ENCODE measurements at regions not wholly inside any gene's neighbourhood (a gene's known extent, or its start where the extent isn't known, plus 50 kb on each side); places are given as distances from the start of the nearest gene placed in this dataset.

- Histone ChIP-seq H4K8ac (ENCODE audit: low read depth, low read length) (no peak overlapping the region), H3K9ac (ENCODE audit: low read depth, low read length, poor library complexity) (no peak overlapping the region), H3K27ac (replicated peaks; ENCODE audit: low read length) (no peak overlapping the region), H2BK5ac (ENCODE audit: low read length) (no peak overlapping the region), H4K91ac (ENCODE audit: low read depth, low read length, poor library complexity) (no peak overlapping the region), H2BK15ac (ENCODE audit: low read length) (no peak overlapping the region), H3K4me3 (ENCODE audit: low read length in 2 of 2) (no peak overlapping the region), H2BK12ac (ENCODE audit: low read length) (no peak overlapping the region), H3K9me3 (replicated peaks in 1 of 2; ENCODE audit: control insufficient read depth in 2 of 2, insufficient read depth in 1 of 2, low read depth in 1 of 2, low read length in 2 of 2) (no peaks in the 10 kb centered on the region), H3K18ac (ENCODE audit: low read length) (no peak overlapping the region), H3K4me2 (ENCODE audit: insufficient read depth, low read length, poor library complexity, severe bottlenecking) (no peak overlapping the region), H3K23ac (ENCODE audit: low read depth, low read length, poor library complexity) (no peak overlapping the region), H3K4ac (ENCODE audit: low read length) (no peak overlapping the region), H3K14ac (ENCODE audit: low read length) (no peak overlapping the region), H2BK120ac (ENCODE audit: low read depth, low read length) (no peak overlapping the region), H2AK5ac (ENCODE audit: low read depth, low read length) (no peak overlapping the region), H2AFZ (ENCODE audit: low read length) (no peak overlapping the region), H3K79me1 (ENCODE audit: low read depth, low read length) (no peaks in the 10 kb centered on the region), H3K36me3 (replicated peaks in 1 of 2; ENCODE audit: control insufficient read depth in 2 of 2, insufficient read depth in 2 of 2, low read length in 2 of 2) (no peaks in the 10 kb centered on the region), H3K4me1 (ENCODE audit: control insufficient read depth in 2 of 2, insufficient read depth in 1 of 2, low read depth in 1 of 2, low read length in 2 of 2) (no peaks in the 10 kb centered on the region), H3K27me3 (ENCODE audit: control insufficient read depth in 3 of 3, insufficient read depth in 3 of 3, low read depth in 1 of 3, low read length in 3 of 3) (no peaks in the 10 kb centered on the region)
- no peak for DNase-seq (ENCODE audit: low spot score)
- WGBS, 2 donors (ENCODE audit: extremely low coverage in 2 of 2, insufficient read length in 2 of 2, insufficient replicate concordance in 1 of 2), result no CpG with 5 or more reads among the region's 4 CpGs
Observed at GRCh38 chr15:39298271-39298962, 282.5 kb upstream of the THBS1 start.

DNA sequence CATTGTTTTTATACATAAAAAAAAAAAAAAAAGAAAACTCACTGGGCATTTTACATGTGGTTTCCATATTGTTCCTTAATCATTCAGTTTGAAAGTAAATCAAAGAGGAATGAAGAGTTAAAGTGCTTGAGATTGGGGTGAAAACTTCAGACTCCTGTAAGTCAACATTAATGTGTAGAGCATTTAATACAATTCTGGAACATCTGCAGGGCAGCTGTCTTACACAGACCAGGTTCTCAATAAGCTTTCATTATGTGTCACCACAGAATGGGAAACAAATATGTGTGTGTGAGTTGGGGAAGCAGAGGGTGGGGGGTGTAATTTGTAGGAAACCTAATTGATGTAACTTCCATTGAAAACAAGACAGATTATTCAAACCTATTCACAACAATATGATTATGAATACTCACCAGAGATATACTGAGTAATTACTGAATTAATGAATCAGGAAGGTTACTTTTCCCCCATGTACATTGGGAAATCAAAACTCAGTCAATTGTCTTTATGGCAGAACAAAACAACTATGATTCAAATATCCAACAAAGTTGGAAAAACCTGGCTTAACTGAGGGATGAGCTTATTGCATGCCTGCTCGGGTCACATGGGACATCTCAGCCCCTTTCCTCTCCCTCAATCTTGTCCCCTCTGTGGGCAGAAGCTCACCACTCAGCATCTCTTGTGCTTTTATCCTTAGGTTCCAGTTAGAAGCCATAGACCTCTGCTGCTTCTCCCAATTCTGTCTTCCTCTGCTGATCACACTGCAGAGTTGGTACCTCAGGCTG, 281.2 kb upstream of the THBS1 start:
- Histone ChIP-seq H4K91ac (ENCODE audit: low read depth, low read length, poor library complexity) (no peak overlapping the region), H3K4me1 (ENCODE audit: control insufficient read depth in 2 of 2, insufficient read depth in 1 of 2, low read depth in 1 of 2, low read length in 2 of 2) (peaks cover 0 to 8% of the 10 kb centered on the region in 2 donors), H3K4ac (ENCODE audit: low read length) (no peak overlapping the region), H2AK5ac (ENCODE audit: low read depth, low read length) (no peak overlapping the region), H3K27ac (replicated peaks; ENCODE audit: low read length) (no peak overlapping the region), H3K79me1 (ENCODE audit: low read depth, low read length) (no peaks in the 10 kb centered on the region), H2AFZ (ENCODE audit: low read length) (no peak overlapping the region), H2BK12ac (ENCODE audit: low read length) (no peak overlapping the region), H3K4me2 (ENCODE audit: insufficient read depth, low read length, poor library complexity, severe bottlenecking) (no peak overlapping the region), H2BK5ac (ENCODE audit: low read length) (no peak overlapping the region), H3K36me3 (replicated peaks in 1 of 2; ENCODE audit: control insufficient read depth in 2 of 2, insufficient read depth in 2 of 2, low read length in 2 of 2) (no peaks in the 10 kb centered on the region), H3K27me3 (ENCODE audit: control insufficient read depth in 3 of 3, insufficient read depth in 3 of 3, low read depth in 1 of 3, low read length in 3 of 3) (no peaks in the 10 kb centered on the region), H3K23ac (ENCODE audit: low read depth, low read length, poor library complexity) (no peak overlapping the region), H3K14ac (ENCODE audit: low read length) (no peak overlapping the region), H3K4me3 (ENCODE audit: low read length in 2 of 2) (no peak overlapping the region), H3K9me3 (replicated peaks in 1 of 2; ENCODE audit: control insufficient read depth in 2 of 2, insufficient read depth in 1 of 2, low read depth in 1 of 2, low read length in 2 of 2) (no peaks in the 10 kb centered on the region), H2BK120ac (ENCODE audit: low read depth, low read length) (no peak overlapping the region), H2BK15ac (ENCODE audit: low read length) (no peak overlapping the region), H3K18ac (ENCODE audit: low read length) (no peak overlapping the region), H4K8ac (ENCODE audit: low read depth, low read length) (no peak overlapping the region), H3K9ac (ENCODE audit: low read depth, low read length, poor library complexity) (no peak overlapping the region)
- WGBS, 2 donors (ENCODE audit: extremely low coverage in 2 of 2, insufficient read length in 2 of 2, insufficient replicate concordance in 1 of 2), result no CpG with 5 or more reads among the region's 1 CpG
- no peak for DNase-seq (ENCODE audit: low spot score)

DNA sequence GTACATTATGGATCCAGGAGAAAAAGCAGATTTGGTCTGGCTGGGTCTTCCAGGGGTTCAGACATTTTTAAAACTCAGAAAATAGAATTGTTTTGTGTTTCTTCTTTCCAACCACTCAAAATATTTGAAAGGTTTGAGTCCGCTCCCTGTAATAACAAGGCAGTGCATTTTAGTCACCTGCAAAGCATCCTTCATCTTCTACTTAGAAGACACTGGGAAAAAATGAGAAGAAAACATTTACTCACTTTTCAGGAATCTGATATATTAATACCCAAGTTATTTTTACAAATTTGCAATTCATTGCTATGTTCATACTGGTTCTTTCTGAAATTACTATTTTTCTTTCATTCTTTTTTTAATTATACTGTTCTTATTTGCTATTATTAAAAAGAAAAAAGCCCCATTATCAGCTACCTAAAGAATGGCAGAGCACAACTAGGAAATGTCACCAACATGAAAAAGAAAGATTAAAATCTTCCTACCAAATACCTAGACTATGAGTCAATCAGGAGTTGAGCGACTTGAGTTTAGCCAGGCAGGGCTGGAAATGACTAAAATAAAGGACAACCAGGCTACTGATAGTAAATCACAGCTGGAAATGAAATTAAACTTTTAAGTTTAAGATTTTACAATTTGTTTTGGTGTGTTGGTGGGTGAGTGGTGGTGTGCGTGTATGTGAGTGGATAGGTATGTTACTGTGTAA, 280.3 kb upstream of the THBS1 start:
- Histone ChIP-seq H3K9ac (ENCODE audit: low read depth, low read length, poor library complexity) (no peak overlapping the region), H2AFZ (ENCODE audit: low read length) (no peak overlapping the region)

DNA sequence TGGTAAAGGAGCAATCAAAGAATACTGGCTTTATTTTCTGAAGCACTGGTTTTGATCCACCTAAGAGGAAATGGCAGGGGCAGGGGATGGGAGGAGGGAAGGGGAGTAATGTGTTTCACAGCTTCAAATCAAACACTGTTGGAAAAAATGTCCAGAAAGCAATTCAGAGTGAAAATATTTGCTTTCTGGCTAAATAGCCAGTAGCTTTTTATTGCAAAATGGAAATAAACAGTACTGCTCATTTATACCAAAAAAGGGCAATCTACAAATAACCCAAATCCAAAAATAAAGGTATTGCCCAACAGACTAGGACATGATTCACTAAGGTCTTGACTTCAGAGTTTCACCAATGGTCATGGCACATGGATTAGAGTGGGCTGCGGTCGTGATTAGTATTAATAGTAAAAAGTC, 279.3 kb upstream of the THBS1 start:
- Histone ChIP-seq H2BK5ac (ENCODE audit: low read length) (no peak overlapping the region), H2BK120ac (ENCODE audit: low read depth, low read length) (no peak overlapping the region), H3K23ac (ENCODE audit: low read depth, low read length, poor library complexity) (no peak overlapping the region), H3K4ac (ENCODE audit: low read length) (no peak overlapping the region), H3K4me3 (ENCODE audit: low read length in 2 of 2) (no peak overlapping the region), H3K14ac (ENCODE audit: low read length) (no peak overlapping the region), H3K9ac (ENCODE audit: low read depth, low read length, poor library complexity) (no peak overlapping the region), H3K4me2 (ENCODE audit: insufficient read depth, low read length, poor library complexity, severe bottlenecking) (no peak overlapping the region), H2BK12ac (ENCODE audit: low read length) (no peak overlapping the region), H2AK5ac (ENCODE audit: low read depth, low read length) (no peak overlapping the region), H3K27me3 (ENCODE audit: control insufficient read depth in 3 of 3, insufficient read depth in 3 of 3, low read depth in 1 of 3, low read length in 3 of 3) (no peaks in the 10 kb centered on the region), H3K36me3 (replicated peaks in 1 of 2; ENCODE audit: control insufficient read depth in 2 of 2, insufficient read depth in 2 of 2, low read length in 2 of 2) (no peaks in the 10 kb centered on the region), H3K18ac (ENCODE audit: low read length) (no peak overlapping the region), H2AFZ (ENCODE audit: low read length) (no peak overlapping the region), H3K27ac (replicated peaks; ENCODE audit: low read length) (no peak overlapping the region), H3K4me1 (ENCODE audit: control insufficient read depth in 2 of 2, insufficient read depth in 1 of 2, low read depth in 1 of 2, low read length in 2 of 2) (peaks cover 0 to 9% of the 10 kb centered on the region in 2 donors), H4K91ac (ENCODE audit: low read depth, low read length, poor library complexity) (no peak overlapping the region), H3K79me1 (ENCODE audit: low read depth, low read length) (no peaks in the 10 kb centered on the region), H4K8ac (ENCODE audit: low read depth, low read length) (no peak overlapping the region), H3K9me3 (replicated peaks in 1 of 2; ENCODE audit: control insufficient read depth in 2 of 2, insufficient read depth in 1 of 2, low read depth in 1 of 2, low read length in 2 of 2) (peaks cover 0 to 3% of the 10 kb centered on the region in 2 donors), H2BK15ac (ENCODE audit: low read length) (no peak overlapping the region)
- no CpG with 5 or more reads among the region's 2 CpGs for WGBS, 2 donors (ENCODE audit: extremely low coverage in 2 of 2, insufficient read length in 2 of 2, insufficient replicate concordance in 1 of 2)
- DNase-seq (ENCODE audit: low spot score), result no peak

More for the DNA sequence above, 280.3 kb upstream of the THBS1 start:
- H4K91ac ChIP-seq (ENCODE audit: low read depth, low read length, poor library complexity), result no peak overlapping the region
- no peak overlapping the region for H2BK15ac ChIP-seq (ENCODE audit: low read length)
- H2AK5ac ChIP-seq (ENCODE audit: low read depth, low read length), result no peak overlapping the region
- DNase-seq (ENCODE audit: low spot score), result no peak
- H3K4me2 ChIP-seq (ENCODE audit: insufficient read depth, low read length, poor library complexity, severe bottlenecking), result no peak overlapping the region
- no peak overlapping the region for H2BK12ac ChIP-seq (ENCODE audit: low read length)
- no peaks in the 10 kb centered on the region for H3K9me3 ChIP-seq (replicated peaks in 1 of 2; ENCODE audit: control insufficient read depth in 2 of 2, insufficient read depth in 1 of 2, low read depth in 1 of 2, low read length in 2 of 2)
- peaks cover 0 to 9% of the 10 kb centered on the region in 2 donors for H3K4me1 ChIP-seq (ENCODE audit: control insufficient read depth in 2 of 2, insufficient read depth in 1 of 2, low read depth in 1 of 2, low read length in 2 of 2)
- no peaks in the 10 kb centered on the region for H3K79me1 ChIP-seq (ENCODE audit: low read depth, low read length)
- no peak overlapping the region for H3K27ac ChIP-seq (replicated peaks; ENCODE audit: low read length)
- H3K36me3 ChIP-seq (replicated peaks in 1 of 2; ENCODE audit: control insufficient read depth in 2 of 2, insufficient read depth in 2 of 2, low read length in 2 of 2), result no peaks in the 10 kb centered on the region
- 100% methylated on average over 1 of the region's 3 CpGs for WGBS, 2 donors (ENCODE audit: extremely low coverage in 2 of 2, insufficient read length in 2 of 2, insufficient replicate concordance in 1 of 2)
- no peak overlapping the region for H4K8ac ChIP-seq (ENCODE audit: low read depth, low read length)
- no peak overlapping the region for H3K18ac ChIP-seq (ENCODE audit: low read length)
- H2BK120ac ChIP-seq (ENCODE audit: low read depth, low read length), result no peak overlapping the region
- no peaks in the 10 kb centered on the region for H3K27me3 ChIP-seq (ENCODE audit: control insufficient read depth in 3 of 3, insufficient read depth in 3 of 3, low read depth in 1 of 3, low read length in 3 of 3)
- no peak overlapping the region for H2BK5ac ChIP-seq (ENCODE audit: low read length)
- no peak overlapping the region for H3K23ac ChIP-seq (ENCODE audit: low read depth, low read length, poor library complexity)
- H3K4me3 ChIP-seq (ENCODE audit: low read length in 2 of 2), result no peak overlapping the region
- H3K4ac ChIP-seq (ENCODE audit: low read length), result no peak overlapping the region
- H3K14ac ChIP-seq (ENCODE audit: low read length), result no peak overlapping the region

All from neuronal stem cell (in vitro differentiated cells).